Spleen (tissue), 7 donors: ENCODE measurements at regions not wholly inside any gene's neighbourhood (a gene's known extent, or its start where the extent isn't known, plus 50 kb on each side); places are given as distances from the start of the nearest gene placed in this dataset.

Experiments
- CTCF ChIP-seq, 11 experiments: fragments of 200-600 bp in 7 of 11; fragments of 450-650 bp in 4 of 11; sonication (generic) in 4 of 11; IDR thresholded peaks in 8 of 11; conservative IDR thresholded peaks in 3 of 11; 1 replicate in 7 of 11; 2 replicates in 4 of 11; pipeline versions ENCODE4 v1.4.0 to v1.8.0; 2016 to 2021; ENCODE audit warnings: antibody characterized with exemption in 11 of 11, inconsistent platforms in 4 of 11, mild to moderate bottlenecking in 1 of 11
- POLR2A ChIP-seq, 3 donors: fragments of 450-650 bp; IDR thresholded peaks; one replicate each; pipeline ENCODE4 v1.5.1; 2017; ENCODE audit warnings: antibody characterized with exemption in 3 of 3, mild to moderate bottlenecking in 1 of 3
- donor health status: DM: no; HTN: no; CAD: no; lungs with moderate emphysema.
- donor health status: DM: no; HTN: no; CAD: no.
- donor health status: DM: no; HTN: no; CAD: no.

- TF ChIP-seq CTCF (IDR thresholded peaks at IDR 0.05 in 8 of 11, conservative IDR thresholded peaks at IDR 0.05 in 3 of 11), result no peak
- TF ChIP-seq POLR2A (IDR thresholded peaks at IDR 0.05), result no peak
Measured at GRCh38 chr5:120806202-120806601, 342.1 kb downstream of the PRR16 start.
